GM12878 (cell line): ENCODE measurements at regions not wholly inside any gene's neighbourhood (a gene's known extent, or its start where the extent isn't known, plus 50 kb on each side); places are given as distances from the start of the nearest gene placed in this dataset.

Source experiments
- ATF2 ChIP-seq: IDR thresholded peaks from 2 replicates; pipeline ENCODE4 v1.6.1; 2012; ENCODE audit warnings: low read length, inconsistent platforms
- BHLHE40 ChIP-seq, 2 experiments: fragments of 450-650 bp in 1 of 2; IDR thresholded peaks; 2 replicates each; pipeline ENCODE4 v1.6.1; 2011 to 2017; ENCODE audit warnings: low read depth in 2 of 2, borderline replicate concordance in 1 of 2, improper control_type of control experiment in 1 of 2, low read length in 1 of 2, mild to moderate bottlenecking in 1 of 2
- CEBPB ChIP-seq, 2 experiments: fragments of 150-350 bp in 1 of 2; IDR thresholded peaks; 2 replicates each; pipeline ENCODE4 v1.6.1; 2012 to 2014; ENCODE audit warnings: low read depth in 2 of 2, low read length in 2 of 2, borderline replicate concordance in 1 of 2, inconsistent platforms in 1 of 2
- CREB1 ChIP-seq: IDR thresholded peaks from 2 replicates; pipeline ENCODE4 v1.6.1; 2012; ENCODE audit warnings: low read depth, mild to moderate bottlenecking, inconsistent platforms
- CTCF ChIP-seq, 3 experiments: IDR thresholded peaks in 2 of 3; conservative IDR thresholded peaks in 1 of 3; 2 replicates each; pipeline ENCODE4 v1.5.1; 2011; ENCODE audit warnings: low read depth in 3 of 3, low read length in 3 of 3, mild to moderate bottlenecking in 3 of 3, control low read depth in 2 of 3, moderate library complexity in 2 of 3, inconsistent platforms in 1 of 3, mixed read lengths in 1 of 3; ENCODE audit not compliant: control insufficient read depth in 2 of 3, insufficient read depth in 1 of 3; ENCODE audit errors: extremely low read depth in 1 of 3
- DPF2 ChIP-seq: fragments of 450-650 bp; IDR thresholded peaks from 2 replicates; pipeline ENCODE4 v1.6.1; 2017; ENCODE audit warnings: mild to moderate bottlenecking
- EGR1 ChIP-seq, 2 experiments: IDR thresholded peaks; 1 replicate in 1 of 2; 2 replicates in 1 of 2; pipeline ENCODE4 v1.6.1; 2011 to 2012; ENCODE audit warnings: low read depth in 2 of 2, low read length in 2 of 2, borderline replicate concordance in 1 of 2, mild to moderate bottlenecking in 1 of 2, moderate library complexity in 1 of 2
- EP300 ChIP-seq, 2 experiments: fragments of 150-350 bp in 1 of 2; IDR thresholded peaks; 2 replicates each; pipeline ENCODE4 v1.6.1; 2011 to 2012; ENCODE audit warnings: low read depth in 2 of 2, low read length in 2 of 2, borderline replicate concordance in 1 of 2, improper control_type of control experiment in 1 of 2, inconsistent platforms in 1 of 2; ENCODE audit not compliant: control insufficient read depth in 1 of 2
- HCFC1 ChIP-seq: fragments of 150-350 bp; IDR thresholded peaks from 2 replicates; pipeline ENCODE4 v1.6.1; 2014; ENCODE audit warnings: low read length
- NFIC ChIP-seq: IDR thresholded peaks from 2 replicates; pipeline ENCODE4 v1.6.1; 2012; ENCODE audit warnings: low read depth, mild to moderate bottlenecking, inconsistent platforms, low read length, moderate library complexity
- NFYB ChIP-seq: IDR thresholded peaks from 2 replicates; pipeline ENCODE4 v1.6.1; 2011; ENCODE audit warnings: low read depth, mild to moderate bottlenecking, low read length, improper control_type of control experiment, moderate library complexity; ENCODE audit not compliant: insufficient read depth
- POLR2A ChIP-seq: IDR thresholded peaks from 2 replicates; pipeline ENCODE4 v1.6.1; 2011; ENCODE audit warnings: low read depth, mild to moderate bottlenecking, low read length
- STAT1 ChIP-seq: fragments of 450-650 bp; conservative IDR thresholded peaks from 2 replicates; pipeline ENCODE4 v1.6.1; 2014; ENCODE audit warnings: antibody characterized with exemption, mild to moderate bottlenecking
- TCF3 ChIP-seq: IDR thresholded peaks from 2 replicates; pipeline ENCODE4 v1.6.1; 2012; ENCODE audit warnings: low read depth, mild to moderate bottlenecking, low read length, borderline replicate concordance; ENCODE audit not compliant: insufficient read depth

GRCh38 chr5:91223886-91224285 is 159.2 kb downstream of the ARRDC3 start:
- TF ChIP-seq ATF2 (no peak), TCF3 (no peak), BHLHE40 (IDR thresholded peaks at IDR 0.05; ENCODE audit: borderline replicate concordance in 1 of 2, low read depth in 2 of 2, low read length in 1 of 2) (no peak), POLR2A (no peak), HCFC1 (no peak), EP300 (IDR thresholded peaks at IDR 0.05; ENCODE audit: borderline replicate concordance in 1 of 2, control insufficient read depth in 1 of 2, low read depth in 2 of 2, low read length in 2 of 2) (no peak), CTCF (IDR thresholded peaks at IDR 0.05 in 2 of 3, conservative IDR thresholded peaks at IDR 0.05 in 1 of 3; ENCODE audit: control insufficient read depth in 2 of 3, extremely low read depth in 1 of 3, insufficient read depth in 1 of 3, low read depth in 3 of 3, low read length in 3 of 3) (no peak), STAT1 (no peak), CREB1 (no peak), DPF2 (no peak), NFYB (no peak), CEBPB (IDR thresholded peaks at IDR 0.05; ENCODE audit: borderline replicate concordance in 1 of 2, low read depth in 2 of 2, low read length in 2 of 2) (no peak), EGR1 (IDR thresholded peaks at IDR 0.05; ENCODE audit: borderline replicate concordance in 1 of 2, low read depth in 2 of 2, low read length in 2 of 2) (no peak), NFIC (no peak)
